GM21360 (cell line): ENCODE measurements at regions not wholly inside any gene's neighbourhood (a gene's known extent, or its start where the extent isn't known, plus 50 kb on each side); places are given as distances from the start of the nearest gene placed in this dataset.

Source experiments
- ATAC-seq: cut with Tn5 transposase; IDR thresholded peaks from one replicate; pipeline ENCODE4 v1.9.1; 2021; ENCODE audit warnings: mild to moderate bottlenecking, moderate library complexity; ENCODE audit not compliant: unreplicated experiment

- no peak for ATAC-seq
Measured at GRCh38 chr6:15960740-15961634, 167.9 kb upstream of the MYLIP start.

DNA sequence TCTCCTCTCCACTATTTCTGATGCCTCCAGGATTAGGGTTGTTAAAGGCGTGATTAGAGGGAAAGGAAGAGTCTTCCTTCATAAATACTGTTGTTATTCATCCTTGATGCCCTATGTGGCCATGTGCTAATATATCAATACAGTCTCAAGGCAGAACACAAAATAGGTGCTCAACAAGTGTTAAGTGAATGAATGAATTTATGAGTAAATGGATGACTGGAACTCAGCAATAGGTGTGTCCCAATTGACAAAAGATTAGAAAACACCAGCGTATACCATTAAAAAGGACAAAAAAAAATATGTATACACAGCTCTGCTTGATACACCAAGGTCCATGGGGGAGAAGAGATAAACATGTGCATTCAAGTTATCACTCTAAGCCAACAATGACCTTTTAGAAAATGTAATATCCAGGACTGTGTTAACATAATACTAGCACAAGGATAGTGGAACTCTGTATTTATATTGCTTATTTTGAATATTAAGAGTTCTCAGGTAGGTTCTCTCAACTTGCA lies 171.2 kb upstream of the MYLIP start:
- no peak for ATAC-seq

GRCh38 chr6:15956205-15957106 lies 172.4 kb upstream of the MYLIP start:
- ATAC-seq: no peak

GRCh38 chr6:15955484-15955883 lies 173.4 kb upstream of the MYLIP start:
- no peak for ATAC-seq

- ATAC-seq: no peak
Measured at GRCh38 chr6:15953152-15953880, 175.6 kb upstream of the MYLIP start.

- no peak for ATAC-seq
Measured at GRCh38 chr6:15952231-15953151, 176.4 kb upstream of the MYLIP start.

DNA sequence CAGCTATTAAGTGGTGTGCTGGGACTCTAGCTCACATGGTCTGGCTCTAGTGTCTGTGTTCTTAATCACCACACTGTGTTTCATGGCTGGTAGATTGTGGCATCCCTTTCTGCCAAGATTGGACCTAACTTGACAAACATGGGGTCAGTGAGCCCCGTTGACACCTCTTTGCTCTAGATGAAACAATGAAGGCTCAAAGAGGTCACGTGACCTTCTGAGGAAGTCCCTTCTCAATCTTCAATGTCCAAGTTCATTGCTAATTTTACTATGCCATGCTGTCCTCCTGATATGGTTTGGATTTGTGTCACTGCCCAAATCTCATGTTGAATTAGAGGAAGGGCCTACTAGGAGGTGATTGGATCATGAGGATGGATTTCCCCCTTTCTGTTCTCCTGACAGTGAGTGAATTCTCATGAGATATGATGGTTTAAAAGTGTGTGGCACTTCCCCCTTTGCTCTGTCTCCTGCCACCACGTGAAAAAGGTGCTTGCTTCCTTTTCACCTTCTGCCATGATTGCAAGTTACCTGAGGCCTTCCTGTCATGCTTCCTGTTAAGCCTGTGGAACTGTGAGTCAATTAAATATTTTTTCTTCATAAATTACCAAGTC lies 177.8 kb upstream of the MYLIP start:
- no peak for ATAC-seq

DNA sequence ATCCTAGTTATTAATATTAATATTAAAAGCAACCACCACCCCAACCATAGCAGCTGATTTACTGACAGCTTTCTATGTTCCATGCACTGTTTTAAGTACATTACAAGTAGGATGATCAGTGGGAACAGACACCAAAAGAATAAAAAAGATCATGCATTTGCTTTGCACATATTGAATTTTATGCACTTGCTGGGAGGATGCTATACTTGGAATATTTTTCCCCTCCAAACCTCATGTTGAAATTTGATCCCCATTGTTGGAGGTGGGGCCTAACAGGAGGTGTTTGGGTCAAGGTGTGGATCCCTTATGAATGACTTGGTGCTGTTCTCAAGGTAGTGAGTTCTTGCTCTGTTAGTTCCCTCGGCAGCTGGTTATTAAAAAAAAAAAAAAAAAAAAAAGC lies 178.9 kb upstream of the MYLIP start:
- no peak for ATAC-seq

GRCh38 chr6:15948930-15949900 lies 179.7 kb upstream of the MYLIP start:
- no peak for ATAC-seq

GRCh38 chr6:15947923-15948322 lies 181.0 kb upstream of the MYLIP start:
- ATAC-seq: no peak

- ATAC-seq: no peak
Measured at GRCh38 chr6:15947436-15947835, 181.4 kb upstream of the MYLIP start.

DNA sequence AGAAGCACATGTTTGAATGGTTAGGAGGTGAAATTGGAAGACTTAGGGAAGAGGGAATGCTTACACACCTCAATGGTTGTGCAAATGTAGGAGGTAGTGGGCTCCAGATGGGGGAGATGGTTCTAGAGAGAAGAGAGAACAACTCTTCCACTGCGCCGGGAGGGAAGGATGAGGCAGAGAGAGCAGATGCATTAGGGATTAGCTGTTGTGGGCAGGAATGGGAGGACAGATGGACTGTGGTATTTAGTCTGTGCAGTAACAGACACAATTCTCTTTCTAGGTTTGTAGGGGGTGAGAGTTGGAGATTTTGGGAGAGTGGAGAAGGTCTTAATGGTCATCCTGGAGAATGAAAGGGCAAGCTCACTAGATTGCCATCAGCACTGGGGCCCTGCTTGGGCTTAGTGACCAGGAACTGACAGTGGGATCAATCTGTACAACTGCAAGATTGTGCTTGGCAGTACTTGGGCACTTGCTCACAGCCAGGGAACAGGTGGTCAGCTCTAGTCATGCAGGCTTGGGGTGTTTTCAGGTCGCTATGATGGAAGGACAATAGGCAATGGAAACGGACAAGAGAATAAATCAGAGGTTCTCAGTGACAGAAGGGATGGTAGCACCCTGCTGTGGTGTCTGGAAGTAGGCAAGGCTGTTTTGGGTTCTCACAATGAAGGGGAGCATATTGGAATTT lies 182.0 kb upstream of the MYLIP start:
- ATAC-seq: no peak

DNA sequence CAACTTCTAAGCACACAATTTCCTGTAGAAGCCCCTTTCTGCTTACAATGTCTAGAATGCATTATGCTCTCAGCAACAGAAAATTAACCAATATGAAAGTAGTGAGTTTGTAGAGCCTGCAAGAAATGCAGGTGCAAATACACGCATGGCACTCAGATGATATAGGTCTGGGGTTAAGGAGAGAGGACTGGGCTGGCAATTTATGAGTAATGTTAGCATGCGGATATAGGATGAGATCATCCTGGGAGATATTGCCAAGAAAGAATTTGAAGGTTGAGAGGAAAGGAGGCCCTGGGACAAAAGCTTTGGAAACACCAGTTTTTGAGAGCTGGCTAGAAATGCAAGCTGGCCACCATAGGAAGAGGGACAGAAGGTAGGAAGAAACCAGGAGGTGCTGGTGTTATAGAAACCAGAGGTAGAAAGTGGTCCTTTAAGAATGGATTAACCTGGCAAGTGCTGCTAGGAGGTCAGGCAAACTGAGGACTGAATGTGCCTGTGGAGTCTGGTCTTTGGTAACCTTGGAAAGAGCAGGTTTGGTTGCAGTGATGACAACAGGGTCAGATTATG lies 183.2 kb upstream of the MYLIP start:
- ATAC-seq: no peak

- no peak for ATAC-seq
Measured at GRCh38 chr6:15943423-15943822, 185.5 kb upstream of the MYLIP start.

DNA sequence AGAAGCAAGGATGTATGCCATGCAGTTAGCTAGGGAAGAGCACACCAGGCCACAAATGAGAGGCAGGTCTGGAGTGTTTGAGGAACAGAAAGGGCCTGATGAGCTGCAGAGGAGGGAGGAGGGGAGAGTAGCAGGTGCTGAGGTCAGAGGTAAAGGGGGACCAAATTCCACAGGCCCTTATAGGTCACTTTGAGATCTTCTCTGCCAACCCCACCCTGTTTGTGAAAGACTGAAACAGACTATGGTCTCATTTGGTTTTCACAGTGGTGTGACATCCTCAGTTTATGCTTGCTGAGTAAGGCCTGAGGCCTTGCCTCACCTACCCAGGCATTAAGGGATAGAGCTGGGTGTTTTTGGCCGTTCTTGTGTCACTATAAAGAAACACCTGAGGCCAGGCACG lies 187.7 kb upstream of the MYLIP start:
- no peak for ATAC-seq

GRCh38 chr6:15938107-15938506 lies 190.8 kb upstream of the MYLIP start:
- no peak for ATAC-seq

GRCh38 chr6:15937602-15938001 lies 191.3 kb upstream of the MYLIP start:
- no peak for ATAC-seq
